DMS53 treated with DMSO at 0.1 percent for 48 hours (cell line): ENCODE measurements at regions not wholly inside any gene's neighbourhood (a gene's known extent, or its start where the extent isn't known, plus 50 kb on each side); places are given as distances from the start of the nearest gene placed in this dataset.
A peak's percentile ranks its signal among the peaks of the same experiment; 100 is the strongest.

Experiments
- DNase-seq: peaks from one replicate; lab custom pipeline; 2025; ENCODE audit not compliant: unreplicated experiment; lab: John Stamatoyannopoulos, UW

DNA sequence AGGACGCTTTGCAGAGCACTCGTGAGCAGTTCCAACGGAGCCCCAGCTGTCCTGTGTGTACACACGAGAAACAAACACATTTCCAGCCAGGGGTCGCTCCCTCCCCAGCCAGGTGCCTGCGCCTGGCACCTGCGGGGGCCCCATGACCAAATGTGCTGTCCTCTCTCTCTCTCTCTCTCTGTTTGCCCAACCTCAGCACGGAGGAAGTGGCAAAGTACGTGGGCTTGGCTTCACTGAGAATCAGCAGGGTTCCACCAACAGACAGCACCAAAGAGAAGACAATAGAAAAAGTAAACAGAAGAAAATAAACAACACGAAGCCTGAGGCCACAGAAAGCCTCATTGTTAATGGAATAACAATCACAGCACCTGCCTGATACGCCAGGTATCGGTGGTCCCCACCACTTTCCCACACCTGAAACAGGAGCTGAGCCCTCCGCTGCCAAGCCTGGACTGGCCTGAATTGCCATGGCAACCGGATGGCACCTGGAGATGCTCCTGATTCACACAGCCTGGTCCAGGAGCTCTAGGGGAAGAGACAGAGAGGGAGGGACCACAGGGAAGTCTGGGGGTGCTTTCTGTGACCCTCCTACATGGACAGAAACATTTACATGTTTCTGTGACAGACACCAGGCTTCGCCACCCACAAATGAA, 103.9 kb upstream of the CACNA1A start:
- DNase-seq: peak; percentile 91

DNA sequence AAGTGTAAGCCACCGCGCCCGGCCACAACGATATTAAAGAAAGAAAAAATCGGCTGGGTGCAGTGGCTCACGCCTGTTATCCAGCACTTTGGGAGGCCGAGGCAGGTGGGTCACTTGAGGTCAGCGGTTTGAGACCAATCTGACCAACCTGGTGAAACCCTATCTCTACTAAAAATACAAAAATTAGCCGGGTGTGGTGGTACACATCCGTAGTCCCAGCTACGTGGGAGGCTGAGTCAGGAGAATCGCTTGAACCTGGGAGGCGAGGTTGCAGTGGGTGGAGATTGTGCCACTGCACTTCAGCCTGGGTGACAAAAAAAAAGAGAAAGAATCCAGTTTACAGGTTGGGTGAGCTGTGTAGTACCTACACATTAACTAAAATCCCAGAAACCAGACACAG, 99.9 kb upstream of the CACNA1A start:
- no peak for DNase-seq

DNA sequence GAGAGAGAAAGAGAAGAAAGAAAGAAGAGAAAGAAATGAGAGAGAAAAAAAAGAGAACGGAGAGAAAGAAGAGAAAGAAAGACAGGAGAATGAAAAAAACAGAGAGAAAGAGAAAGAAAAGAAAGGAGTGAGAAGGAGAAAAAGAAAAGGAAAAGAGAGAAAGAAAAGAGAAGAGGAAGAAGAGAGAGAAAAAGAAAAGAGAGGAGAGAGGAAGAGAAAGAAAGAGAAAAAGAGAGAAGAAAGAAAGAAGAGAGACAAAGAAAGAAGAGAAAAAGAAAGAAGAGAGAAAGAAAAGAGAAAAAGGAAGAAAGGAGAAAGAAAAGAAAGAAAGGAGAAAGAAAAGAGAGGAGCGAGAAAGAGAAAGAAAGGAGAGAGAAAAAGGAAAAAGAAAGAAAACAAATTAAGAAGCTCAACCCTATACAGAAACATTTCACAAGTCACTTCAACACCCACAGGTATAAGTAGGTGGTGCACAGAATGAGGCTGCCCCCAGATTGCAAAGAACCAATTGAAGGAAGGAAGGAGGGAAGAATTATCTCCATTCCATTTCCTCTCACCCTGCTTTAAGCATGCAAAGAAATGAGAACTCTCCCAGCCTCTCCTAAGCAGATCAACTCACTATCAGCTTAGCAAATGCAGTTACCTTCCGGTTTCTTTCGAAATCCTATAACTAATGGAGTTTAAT, 98.8 kb upstream of the CACNA1A start:
- DNase-seq: no peak

DNA sequence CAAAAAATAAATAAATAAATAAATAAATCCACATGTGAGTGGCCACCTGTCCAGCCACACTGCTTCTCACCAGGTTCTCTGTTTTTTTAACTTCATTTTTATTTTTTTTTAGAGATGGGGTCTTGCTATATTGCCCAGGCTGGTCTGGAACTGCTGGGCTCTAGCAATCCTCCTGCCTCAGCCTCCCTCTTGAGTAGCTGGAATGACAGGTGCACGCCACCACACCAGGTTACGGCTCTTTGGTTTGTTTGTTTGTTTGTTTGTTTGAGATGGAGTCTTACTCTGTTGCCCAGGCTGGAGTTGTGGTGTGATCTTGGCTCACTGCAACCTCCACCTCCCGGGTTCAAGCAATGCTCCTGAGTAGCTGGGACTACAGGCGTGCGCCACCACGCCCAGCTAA, 94.5 kb upstream of the CACNA1A start:
- no peak for DNase-seq

DNA sequence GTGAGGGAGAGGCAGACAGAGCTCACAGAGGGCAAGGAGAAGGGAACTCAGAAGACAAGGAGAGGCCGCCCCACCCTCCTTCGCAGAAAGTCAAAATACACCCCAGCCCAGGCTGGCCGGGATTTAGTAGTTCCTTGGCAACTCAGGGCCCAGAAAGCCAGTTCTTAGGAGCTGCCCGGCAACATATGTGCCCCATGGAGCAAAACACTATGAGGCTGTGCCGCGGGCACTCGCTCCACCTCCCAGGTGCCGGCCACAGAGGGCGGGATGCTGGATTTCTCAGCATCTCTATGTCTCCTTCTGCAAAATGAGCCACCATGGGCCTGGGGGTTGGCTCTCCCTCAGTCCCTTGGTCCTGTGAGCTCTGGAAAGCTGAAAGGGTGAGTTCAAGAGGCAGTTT, 93.8 kb upstream of the CACNA1A start:
- DNase-seq: no peak

DNA sequence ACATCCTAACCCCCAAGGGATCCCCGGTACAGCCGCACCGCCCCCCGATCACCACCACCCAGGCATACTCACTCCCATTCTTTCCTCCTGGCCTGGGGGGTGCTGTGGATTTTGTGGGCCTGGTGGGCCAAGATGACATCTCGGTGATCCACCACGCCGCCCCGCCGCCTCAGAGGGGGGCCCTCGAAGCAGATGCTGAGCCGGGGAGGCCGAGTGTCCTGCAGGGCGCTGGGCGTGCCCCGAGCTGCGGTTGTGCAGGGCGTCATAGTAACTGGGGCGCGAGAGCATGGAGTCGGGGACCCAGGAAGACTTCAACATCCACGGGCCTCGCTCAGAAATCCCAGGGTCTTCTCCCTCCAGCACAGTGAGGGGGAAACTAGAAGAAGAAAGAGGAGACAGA, 93.4 kb upstream of the CACNA1A start:
- no peak for DNase-seq

DNA sequence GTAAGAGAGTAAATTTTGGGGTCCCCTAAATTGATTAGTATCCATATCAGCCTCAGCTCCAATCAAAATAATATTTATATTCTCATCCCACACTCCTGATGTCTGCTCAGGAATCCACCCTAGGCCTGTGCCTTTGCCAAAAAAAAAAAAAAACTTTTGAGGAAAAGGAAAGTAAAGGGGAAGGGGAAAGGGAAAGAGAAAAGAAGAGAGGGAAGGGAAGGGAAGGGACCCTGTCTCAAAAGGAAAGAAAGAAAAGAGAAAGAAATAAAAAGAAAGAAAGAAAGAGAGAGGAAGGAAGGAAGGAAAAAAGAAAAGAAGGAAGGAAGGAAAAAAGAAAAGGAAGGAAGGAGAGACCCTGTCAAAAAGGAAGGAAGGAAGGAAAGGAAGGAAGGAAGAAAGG, 91.8 kb upstream of the CACNA1A start:
- DNase-seq: no peak

DNA sequence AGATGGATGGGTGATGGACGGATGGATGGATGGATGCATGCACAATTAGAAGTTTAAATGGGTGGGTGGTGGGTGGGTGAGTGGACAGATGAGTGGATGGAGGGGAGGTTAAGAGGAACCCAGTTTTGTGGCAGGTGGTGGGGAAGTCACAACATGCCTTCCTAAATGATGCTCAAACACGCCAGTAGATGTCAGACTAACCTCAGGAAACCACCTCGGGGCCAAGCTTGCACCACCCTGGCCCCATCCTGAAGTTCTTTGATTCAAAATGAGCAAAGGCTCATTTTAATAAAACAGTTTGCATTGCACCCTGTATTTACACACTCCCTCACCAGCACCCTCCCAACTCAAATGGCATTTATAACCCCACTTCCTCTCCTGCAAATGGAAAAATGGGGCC, 91.4 kb upstream of the CACNA1A start:
- DNase-seq: peak; percentile 22

DNA sequence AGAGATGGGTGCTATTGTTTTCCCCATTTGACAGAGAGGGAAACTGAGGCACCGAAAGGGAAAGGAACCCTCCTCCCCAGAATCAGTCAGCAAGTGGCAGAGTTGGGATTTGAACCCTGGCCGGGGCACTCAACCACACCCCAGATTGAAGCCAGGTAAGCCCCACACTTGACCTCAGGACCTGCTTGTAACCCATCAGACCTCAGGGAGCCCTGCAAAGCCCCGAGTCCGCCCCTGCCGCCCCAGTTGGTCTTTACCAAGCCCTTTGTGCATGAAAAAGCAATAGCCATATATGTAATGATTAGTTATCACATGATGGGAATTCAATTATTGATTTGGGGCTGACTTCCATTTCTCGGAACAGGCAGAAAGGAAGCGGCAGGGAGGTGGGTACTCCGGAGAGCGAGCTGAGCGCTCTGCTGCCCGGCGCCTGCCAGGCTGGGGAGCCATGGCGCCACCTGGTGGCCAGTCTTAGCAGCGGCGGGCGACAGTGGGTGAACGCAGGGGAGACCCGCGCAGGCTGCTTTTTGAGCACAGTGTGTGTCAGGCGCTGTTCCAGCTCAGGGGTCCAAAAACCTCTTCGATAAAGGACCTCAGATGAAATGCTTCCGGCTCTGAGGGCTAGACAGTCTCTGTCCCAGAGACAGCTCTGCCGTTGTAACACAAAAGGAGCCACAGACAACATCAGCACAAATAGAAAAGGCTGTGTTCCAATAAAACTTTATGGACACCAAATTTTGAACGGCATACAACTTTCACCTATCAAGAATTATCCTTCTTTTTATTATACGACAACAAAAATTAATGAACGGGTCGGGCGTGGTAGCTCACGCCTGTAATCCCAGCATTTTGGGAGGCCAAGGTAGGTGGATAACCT, 82.9 kb upstream of the CACNA1A start:
- peak; percentile 4 for DNase-seq

DNA sequence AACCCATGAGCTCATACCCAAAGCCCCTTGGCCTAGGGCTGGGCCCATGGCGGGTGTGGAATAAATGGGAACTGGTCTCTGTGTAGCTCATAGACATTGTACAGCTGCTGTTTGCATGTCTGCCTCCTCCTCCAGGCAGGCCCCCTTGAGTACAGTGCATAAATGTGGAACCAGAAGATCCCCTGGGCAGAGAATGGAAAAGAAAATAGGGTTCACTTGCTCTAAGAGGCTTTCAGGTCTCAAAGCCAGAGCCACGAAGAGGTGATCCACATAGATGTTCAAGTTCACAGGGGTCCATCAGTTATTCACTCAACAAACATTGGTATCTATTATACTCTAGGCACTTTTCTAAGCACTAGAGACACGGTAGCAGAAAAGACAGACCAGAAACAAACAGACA, 79.2 kb upstream of the CACNA1A start:
- no peak for DNase-seq

DNA sequence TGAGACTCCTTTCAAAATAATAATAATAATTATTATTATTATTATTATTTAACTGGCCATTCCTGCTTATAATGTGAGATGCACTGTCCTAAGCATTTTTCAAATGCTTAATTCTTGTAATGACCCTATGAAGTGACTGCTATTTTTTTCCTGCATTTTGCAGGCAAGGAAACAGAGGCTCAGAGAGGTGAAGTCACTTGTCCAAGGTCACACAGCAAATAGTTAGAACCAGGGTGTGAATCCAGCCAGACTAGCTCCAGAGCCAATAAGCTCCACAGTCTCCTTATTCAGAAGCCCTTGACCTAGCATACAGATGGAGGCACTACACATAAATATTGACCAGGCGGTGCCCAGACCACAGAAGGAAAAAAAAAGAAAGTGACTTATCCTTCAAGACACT, 77.5 kb upstream of the CACNA1A start:
- no peak for DNase-seq

DNA sequence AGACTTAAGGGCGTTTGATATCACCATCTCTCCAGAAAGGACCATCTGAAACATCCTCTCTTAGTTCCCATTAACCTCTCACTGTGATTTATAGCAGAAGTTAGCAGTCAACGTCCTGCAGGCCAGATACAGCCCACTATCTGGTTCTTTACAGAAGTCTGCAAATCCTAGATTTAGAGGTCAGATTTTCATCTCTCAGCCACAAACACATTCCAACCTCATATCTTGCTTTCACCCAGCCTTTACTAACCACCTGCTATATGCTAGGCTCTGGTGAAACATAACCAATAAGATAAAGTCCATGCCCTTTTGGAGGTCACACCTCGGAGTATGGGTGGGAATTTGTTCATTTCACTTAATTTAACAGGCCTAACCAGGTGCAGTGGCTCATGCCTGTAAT, 76.8 kb upstream of the CACNA1A start:
- no peak for DNase-seq

DNA sequence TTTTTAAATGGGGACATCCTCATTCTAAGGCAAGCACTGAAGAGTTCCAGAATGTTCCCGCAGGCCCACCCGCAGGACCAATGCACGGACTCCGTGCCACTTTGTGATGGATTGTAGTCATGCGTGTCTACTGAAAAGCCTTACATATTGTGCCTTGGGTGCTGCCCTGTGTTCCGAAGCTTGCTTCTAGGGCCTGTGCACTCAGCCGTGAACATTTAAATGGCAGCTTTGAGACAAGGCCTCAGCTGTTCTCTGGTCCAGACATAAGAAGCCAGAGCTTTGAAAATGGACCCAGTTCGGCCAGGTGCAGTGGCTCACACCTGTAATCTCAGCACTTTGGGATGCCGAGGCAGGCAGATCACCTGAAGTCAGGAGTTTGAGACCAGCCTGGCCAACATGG, 75.3 kb upstream of the CACNA1A start:
- no peak for DNase-seq

DNA sequence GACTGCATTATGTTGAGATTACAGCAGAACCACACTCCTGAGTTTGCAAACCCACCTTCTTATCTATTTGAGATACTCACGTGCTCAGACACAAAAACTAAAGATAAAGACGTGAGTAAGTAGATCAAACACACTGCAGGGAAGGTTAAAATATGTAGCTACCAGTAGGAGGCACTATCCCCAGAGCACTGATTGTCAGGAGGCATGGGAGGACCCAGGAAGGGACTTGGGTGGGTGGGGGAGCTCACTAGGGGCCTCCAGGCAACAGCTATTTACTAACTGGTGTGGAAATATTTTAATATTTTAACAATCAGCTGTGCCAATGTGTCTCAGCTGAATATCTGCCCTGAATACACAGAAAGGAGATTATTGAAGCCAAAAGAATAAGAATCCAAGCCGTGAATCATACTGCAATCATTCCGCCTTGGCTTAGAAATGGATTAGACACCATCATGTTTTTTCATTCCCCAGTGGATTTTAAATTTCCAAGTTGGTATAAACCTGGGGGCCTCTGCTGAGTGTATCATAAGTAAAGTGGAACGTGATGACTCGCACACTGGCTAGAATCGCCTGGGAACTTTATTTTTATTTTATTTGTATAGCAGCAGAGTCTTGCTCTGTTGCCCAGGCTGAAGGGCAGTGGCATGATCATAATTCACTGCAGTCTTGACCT, 73.2 kb upstream of the CACNA1A start:
- DNase-seq: no peak

DNA sequence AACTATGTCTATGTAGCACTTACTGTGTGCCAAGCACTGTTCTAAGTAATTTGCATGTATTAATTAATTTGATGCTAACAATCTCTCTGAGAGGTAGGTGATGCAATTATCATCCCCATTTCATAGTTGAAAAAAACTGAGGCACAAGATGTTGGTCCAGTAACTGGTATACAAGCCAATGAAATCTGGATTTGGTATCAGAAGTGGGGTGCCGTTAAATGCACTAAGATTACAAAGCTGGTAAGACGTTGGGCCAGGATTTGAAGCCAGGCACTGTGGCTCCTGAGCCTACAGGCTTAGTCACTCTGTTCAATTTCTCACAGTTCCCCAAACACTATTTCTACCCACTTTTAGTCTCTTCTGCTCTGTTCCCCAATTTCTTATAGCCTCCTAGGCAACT, 70.4 kb upstream of the CACNA1A start:
- no peak for DNase-seq

DNA sequence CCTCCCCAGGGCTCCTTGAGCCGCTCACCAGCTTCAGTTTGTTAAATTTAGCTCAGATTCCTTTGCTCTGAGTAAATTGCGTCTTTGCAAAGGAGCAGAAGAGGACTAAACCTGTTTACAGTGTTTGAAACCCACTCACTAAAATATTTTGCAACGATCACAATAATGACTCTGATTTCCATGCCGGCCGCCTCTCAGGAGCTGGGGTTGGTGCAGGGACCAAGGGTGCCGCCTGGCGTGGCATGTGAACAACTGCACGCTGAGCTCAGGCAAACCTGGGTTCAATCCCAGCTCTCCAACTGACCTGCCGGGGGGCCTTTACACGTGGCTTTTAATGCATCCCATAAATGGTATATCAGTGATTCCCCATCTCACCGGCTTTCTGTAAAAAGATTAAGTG, 68.7 kb upstream of the CACNA1A start:
- no peak for DNase-seq

DNA sequence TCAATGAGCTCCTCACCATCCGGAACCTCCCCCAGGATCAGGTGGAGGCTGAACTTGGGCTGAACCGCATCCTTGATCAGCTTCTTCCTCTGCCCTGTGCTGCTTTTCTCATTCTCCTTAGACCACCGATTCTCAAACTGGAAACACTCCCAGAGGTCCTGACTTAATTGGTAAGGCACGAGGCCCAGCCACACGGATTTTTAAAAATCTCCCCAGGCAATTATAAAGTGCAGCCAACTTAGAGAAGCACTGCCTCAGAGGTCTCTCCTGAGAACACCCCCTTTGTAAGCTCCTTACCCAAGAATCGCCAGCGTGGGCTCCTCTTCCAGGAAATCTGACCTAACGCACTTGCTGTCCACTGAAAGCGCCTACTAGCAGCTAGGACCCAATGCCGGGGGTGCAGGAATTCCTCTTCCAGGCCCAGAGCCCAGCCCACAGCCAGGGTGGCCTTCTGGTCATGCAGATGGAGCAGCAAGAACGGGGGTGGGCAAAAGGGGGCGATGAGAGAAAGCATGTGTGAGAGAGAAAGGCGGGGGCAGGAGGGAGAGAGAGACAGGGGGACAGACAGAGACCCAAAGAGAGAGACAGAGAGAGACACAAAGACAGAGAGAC, 66.9 kb upstream of the CACNA1A start:
- DNase-seq: no peak

DNA sequence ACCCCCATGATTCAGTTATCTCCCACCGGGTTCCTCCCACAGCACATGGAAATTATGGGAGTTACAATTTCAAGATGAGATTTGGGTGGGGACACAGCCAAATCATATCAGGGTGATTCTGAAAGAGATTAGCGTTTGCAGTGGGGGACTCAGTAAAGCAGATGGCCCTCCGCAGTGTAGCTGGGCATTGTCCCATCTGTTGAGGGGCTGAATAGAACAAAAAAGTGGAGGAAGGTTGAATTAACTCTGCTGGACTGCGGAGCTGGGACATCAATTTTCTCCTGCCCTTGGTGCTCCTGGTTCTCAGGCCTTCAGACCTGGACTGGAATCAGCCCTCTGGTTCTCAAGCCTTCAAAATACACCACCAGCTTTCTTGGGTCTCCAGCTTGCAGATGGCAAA, 55.2 kb upstream of the CACNA1A start:
- DNase-seq: no peak

DNA sequence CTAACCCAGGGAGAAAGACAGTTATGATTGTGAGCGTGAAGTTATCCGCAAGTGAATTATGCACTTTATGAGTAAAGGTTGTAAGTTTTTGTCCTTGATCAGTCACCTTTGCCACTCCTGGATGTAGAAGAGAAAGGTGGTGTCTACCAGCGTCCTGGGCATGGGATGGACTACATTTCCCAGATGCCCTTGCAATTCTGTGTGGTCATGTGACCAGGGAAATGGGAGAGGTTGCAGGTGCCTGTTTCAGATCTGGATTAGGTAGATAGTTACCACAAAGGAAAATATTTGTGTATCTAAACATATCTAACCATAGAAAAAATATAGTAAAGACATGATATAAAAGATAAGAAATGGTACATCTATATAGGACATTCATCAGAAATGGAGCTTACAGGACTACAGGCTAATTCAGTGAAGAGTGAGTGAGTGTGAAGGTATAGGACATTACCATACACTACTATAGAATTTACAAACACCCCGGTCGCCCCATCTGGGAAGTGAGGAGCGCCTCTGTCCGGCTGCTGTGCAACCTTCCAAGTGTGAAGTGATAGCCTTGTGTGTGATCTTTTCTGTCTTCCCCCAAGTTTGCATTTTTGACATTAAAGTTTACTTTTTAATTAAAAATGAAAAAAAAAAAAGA, 51.6 kb upstream of the CACNA1A start:
- DNase-seq: peak; percentile 27

DNA sequence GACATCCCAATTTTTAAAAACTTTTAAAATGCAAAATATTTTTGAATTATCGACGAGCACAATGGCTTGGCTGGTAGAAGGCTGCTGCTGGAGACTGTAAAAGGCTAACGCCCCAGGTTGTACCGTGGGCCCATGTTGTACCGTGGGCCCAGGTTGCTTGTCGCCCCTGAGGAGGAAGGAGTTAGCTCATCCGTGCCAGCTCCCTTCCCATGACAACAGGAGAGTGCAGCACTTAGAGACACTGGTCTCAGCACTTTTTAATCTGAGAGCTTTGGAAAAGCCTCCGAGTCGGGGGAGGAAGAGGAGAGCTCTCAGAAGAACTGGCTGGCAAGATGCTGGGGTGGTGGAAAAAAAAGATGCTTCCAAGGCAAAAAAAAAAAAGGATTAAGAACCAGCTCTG, 50.3 kb upstream of the CACNA1A start:
- no peak for DNase-seq
